A673 (cell line): ENCODE measurements at regions not wholly inside any gene's neighbourhood (a gene's known extent, or its start where the extent isn't known, plus 50 kb on each side); places are given as distances from the start of the nearest gene placed in this dataset.

Source experiments
- EZH2 ChIP-seq: fragments of 200-600 bp; sonication (generic); IDR thresholded peaks from 2 replicates; pipeline ENCODE4 v1.6.1; 2017; ENCODE audit warnings: borderline replicate concordance, low read depth, mild to moderate bottlenecking, mixed read lengths, antibody characterized with exemption, low read length; ENCODE audit not compliant: poor library complexity, severe bottlenecking
- TF ChIP-seq, protein P1 (sequence below): fragments of 300-800, 200-600 bp; sonication (generic); conservative IDR thresholded peaks from 2 replicates; pipeline ENCODE4 v1.5.1; 2017; ENCODE audit warnings: low read depth, mild to moderate bottlenecking, antibody characterized with exemption, low read length, moderate library complexity, mixed read lengths

DNA sequence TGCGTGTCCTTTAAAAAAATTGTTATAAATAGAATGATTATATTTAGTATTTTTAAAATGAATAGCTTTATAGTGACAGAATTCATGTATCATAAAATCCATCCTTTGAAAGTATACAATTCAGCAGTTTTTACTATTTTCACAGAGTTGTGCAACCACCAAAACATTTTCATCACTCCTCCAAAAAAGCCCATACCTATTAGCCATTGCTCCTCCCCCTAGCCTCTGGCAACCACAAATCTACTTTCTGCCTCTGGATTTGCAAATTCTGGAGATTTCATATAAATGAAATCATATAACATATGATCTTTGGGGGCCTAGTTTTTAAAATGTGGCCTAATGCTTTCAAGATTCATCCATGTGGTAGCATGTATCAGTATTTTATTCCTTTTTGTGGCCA, 117.9 kb upstream of the MED13L start:
- TF ChIP-seq, protein P1, sequence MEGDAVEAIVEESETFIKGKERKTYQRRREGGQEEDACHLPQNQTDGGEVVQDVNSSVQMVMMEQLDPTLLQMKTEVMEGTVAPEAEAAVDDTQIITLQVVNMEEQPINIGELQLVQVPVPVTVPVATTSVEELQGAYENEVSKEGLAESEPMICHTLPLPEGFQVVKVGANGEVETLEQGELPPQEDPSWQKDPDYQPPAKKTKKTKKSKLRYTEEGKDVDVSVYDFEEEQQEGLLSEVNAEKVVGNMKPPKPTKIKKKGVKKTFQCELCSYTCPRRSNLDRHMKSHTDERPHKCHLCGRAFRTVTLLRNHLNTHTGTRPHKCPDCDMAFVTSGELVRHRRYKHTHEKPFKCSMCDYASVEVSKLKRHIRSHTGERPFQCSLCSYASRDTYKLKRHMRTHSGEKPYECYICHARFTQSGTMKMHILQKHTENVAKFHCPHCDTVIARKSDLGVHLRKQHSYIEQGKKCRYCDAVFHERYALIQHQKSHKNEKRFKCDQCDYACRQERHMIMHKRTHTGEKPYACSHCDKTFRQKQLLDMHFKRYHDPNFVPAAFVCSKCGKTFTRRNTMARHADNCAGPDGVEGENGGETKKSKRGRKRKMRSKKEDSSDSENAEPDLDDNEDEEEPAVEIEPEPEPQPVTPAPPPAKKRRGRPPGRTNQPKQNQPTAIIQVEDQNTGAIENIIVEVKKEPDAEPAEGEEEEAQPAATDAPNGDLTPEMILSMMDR, result no peak
- no peak for TF ChIP-seq EZH2
